ENCODE measurements at regions not wholly inside any gene's neighbourhood (a gene's known extent, or its start where the extent isn't known, plus 50 kb on each side); places are given as distances from the start of the nearest gene placed in this dataset.

- H3K4me1 ChIP-seq (ENCODE audit: insufficient read depth) = no peaks in the 10 kb centered on the region
- no peak for DNase-seq (ENCODE audit: extremely low spot score)
- 89% methylated on average over 6 of the region's 6 CpGs for WGBS
- no peaks in the 10 kb centered on the region for H3K36me3 ChIP-seq (ENCODE audit: insufficient read depth)
- no peak overlapping the region for H3K4me3 ChIP-seq (ENCODE audit: low read depth, low read length)
- H3K27ac ChIP-seq (ENCODE audit: low read depth) = no peak overlapping the region
Observed at GRCh38 chr10:28951484-28951883, 274.2 kb downstream of the BAMBI start.

DNA sequence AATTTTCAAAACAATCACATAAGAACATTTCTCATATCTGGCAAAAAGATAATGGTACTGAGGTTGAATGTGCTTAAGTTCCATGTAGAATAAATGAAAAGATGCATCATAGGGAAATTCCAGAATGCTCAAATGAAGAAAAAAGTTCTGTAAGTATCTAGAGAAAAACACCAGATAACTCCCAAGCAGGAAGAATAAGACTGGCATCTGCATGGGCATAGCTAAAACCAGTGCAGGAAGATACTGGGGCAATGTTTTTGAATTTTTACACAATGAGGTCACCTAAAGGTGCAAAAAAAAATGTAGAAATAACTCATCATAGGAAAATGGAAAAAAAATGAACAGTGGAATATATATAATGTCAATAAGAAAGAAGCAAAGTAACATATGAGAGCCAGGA, 275.2 kb downstream of the BAMBI start:
- no peak overlapping the region for H3K4me3 ChIP-seq (ENCODE audit: low read depth, low read length)
- H3K36me3 ChIP-seq (ENCODE audit: insufficient read depth) = no peaks in the 10 kb centered on the region
- H3K4me1 ChIP-seq (ENCODE audit: insufficient read depth) = no peaks in the 10 kb centered on the region
- no peak for DNase-seq (ENCODE audit: extremely low spot score)
- no peak overlapping the region for H3K27ac ChIP-seq (ENCODE audit: low read depth)

DNA sequence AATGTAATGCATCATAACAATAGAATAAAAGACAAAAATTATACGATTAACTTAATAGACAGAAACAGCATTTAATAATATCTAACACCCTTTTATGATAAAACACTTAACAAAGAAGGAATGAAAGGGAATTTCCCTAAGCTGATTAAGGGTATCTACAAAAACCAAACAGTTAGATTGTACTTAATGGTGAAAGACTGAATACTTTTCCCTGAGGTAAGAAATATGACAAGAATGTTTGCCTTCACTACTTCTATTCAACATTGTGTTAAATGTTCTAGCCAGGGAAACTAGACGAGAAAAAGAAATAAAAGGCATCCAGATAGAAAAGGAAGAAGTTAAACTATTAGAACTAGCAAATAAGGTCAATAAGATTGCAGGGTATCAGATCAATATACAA, 276.9 kb downstream of the BAMBI start:
- no peaks in the 10 kb centered on the region for H3K4me1 ChIP-seq (ENCODE audit: insufficient read depth)
- DNase-seq (ENCODE audit: extremely low spot score) = no peak
- no peaks in the 10 kb centered on the region for H3K36me3 ChIP-seq (ENCODE audit: insufficient read depth)
- WGBS = 70% methylated on average over 2 of the region's 2 CpGs
- no peak overlapping the region for H3K27ac ChIP-seq (ENCODE audit: low read depth)
- no peak overlapping the region for H3K4me3 ChIP-seq (ENCODE audit: low read depth, low read length)

- Histone ChIP-seq H3K27ac (ENCODE audit: low read depth) (no peak overlapping the region), H3K4me3 (ENCODE audit: low read depth, low read length) (no peak overlapping the region), H3K4me1 (ENCODE audit: insufficient read depth) (no peaks in the 10 kb centered on the region), H3K36me3 (ENCODE audit: insufficient read depth) (no peaks in the 10 kb centered on the region)
- no peak for DNase-seq (ENCODE audit: extremely low spot score)
Observed at GRCh38 chr10:28958468-28958867, 281.1 kb downstream of the BAMBI start.

- no peaks in the 10 kb centered on the region for H3K36me3 ChIP-seq (ENCODE audit: insufficient read depth)
- no peaks in the 10 kb centered on the region for H3K4me1 ChIP-seq (ENCODE audit: insufficient read depth)
- DNase-seq (ENCODE audit: extremely low spot score) = no peak
- 92% methylated on average over 7 of the region's 7 CpGs for WGBS
- no peak overlapping the region for H3K27ac ChIP-seq (ENCODE audit: low read depth)
- no peak overlapping the region for H3K4me3 ChIP-seq (ENCODE audit: low read depth, low read length)
Observed at GRCh38 chr10:28959850-28960501, 282.7 kb downstream of the BAMBI start.

DNA sequence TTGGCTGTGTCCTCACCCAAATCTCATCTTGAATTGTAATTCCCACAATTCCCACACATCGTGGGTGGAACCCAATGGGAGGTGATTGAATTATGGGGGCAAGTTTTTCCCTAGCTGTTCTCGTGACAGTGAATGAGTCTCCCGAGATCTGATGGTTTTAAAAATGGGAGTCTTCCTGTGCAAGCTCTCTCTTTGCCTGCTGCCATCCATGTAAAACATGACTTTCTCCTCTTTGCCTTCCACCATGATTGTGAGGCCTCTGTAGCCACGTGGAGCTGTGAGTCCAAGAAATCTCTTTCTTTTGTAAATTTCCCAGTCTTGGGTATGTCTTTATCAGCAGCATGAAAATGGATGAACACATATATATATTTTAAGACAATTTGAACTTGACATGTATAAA, 285.4 kb downstream of the BAMBI start:
- WGBS = 93% methylated on average over 4 of the region's 4 CpGs
- Histone ChIP-seq H3K4me3 (ENCODE audit: low read depth, low read length) (no peak overlapping the region), H3K36me3 (ENCODE audit: insufficient read depth) (no peaks in the 10 kb centered on the region), H3K27ac (ENCODE audit: low read depth) (no peak overlapping the region), H3K4me1 (ENCODE audit: insufficient read depth) (no peaks in the 10 kb centered on the region)
- DNase-seq (ENCODE audit: extremely low spot score) = no peak

GRCh38 chr10:28963539-28964221, 286.4 kb downstream of the BAMBI start:
- H3K4me1 ChIP-seq (ENCODE audit: insufficient read depth) = no peaks in the 10 kb centered on the region
- 93% methylated on average over 5 of the region's 5 CpGs for WGBS
- H3K4me3 ChIP-seq (ENCODE audit: low read depth, low read length) = no peak overlapping the region

DNA sequence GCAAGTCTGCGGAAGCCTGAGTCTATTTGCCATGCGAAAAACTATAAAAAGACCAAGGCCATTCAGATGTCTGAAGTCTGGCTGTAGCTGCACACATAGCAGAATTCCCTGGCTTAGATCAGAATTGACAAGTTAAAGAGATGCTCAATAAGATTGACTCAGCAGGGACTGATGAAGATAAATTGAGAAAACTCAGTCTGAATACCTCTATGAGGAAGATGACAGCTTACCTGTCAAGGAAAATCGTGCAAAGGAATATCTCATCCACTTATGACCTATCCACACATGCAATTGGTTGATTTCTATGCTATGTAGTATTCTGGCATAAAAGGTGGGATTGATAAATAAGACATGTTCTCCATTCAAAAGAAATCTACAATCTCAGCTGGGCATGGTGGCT, 288.6 kb downstream of the BAMBI start:
- no peaks in the 10 kb centered on the region for H3K4me1 ChIP-seq (ENCODE audit: insufficient read depth)
- 96% methylated on average over 3 of the region's 3 CpGs for WGBS
- H3K36me3 ChIP-seq (ENCODE audit: insufficient read depth) = no peaks in the 10 kb centered on the region
- H3K27ac ChIP-seq (ENCODE audit: low read depth) = no peak overlapping the region
- H3K4me3 ChIP-seq (ENCODE audit: low read depth, low read length) = no peak overlapping the region
- no peak for DNase-seq (ENCODE audit: extremely low spot score)

More at GRCh38 chr10:28963539-28964221, 286.4 kb downstream of the BAMBI start:
- Histone ChIP-seq H3K36me3 (ENCODE audit: insufficient read depth) (no peaks in the 10 kb centered on the region), H3K27ac (ENCODE audit: low read depth) (no peak overlapping the region)
- DNase-seq (ENCODE audit: extremely low spot score) = no peak

- no peak overlapping the region for H3K4me3 ChIP-seq (ENCODE audit: low read depth, low read length)
- no peak for DNase-seq (ENCODE audit: extremely low spot score)
- H3K4me1 ChIP-seq (ENCODE audit: insufficient read depth) = no peaks in the 10 kb centered on the region
- no peak overlapping the region for H3K27ac ChIP-seq (ENCODE audit: low read depth)
- 89% methylated on average over 2 of the region's 2 CpGs for WGBS
- H3K36me3 ChIP-seq (ENCODE audit: insufficient read depth) = no peaks in the 10 kb centered on the region
Observed at GRCh38 chr10:28967031-28967430, 289.7 kb downstream of the BAMBI start.

DNA sequence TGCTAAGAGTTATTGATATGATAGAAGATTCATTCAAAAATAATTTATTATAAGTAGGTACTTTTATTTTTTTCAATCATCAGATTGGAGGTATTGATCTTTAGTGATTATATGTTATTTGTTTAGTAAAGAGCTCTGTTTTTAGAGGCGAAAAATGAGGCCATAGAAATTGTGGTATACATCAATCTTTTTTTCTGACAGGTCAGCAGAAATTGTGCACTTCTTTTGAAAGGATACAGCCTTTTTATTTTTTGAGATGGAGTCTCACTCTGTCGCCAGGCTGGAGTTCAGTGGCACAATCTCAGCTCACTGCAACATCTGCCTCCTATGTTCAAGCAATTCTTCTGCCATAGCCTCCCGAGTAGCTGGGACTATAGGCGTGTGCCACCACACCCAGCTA, 292.1 kb downstream of the BAMBI start:
- WGBS = 83% methylated on average over 4 of the region's 4 CpGs
- no peak overlapping the region for H3K4me3 ChIP-seq (ENCODE audit: low read depth, low read length)
- no peak overlapping the region for H3K27ac ChIP-seq (ENCODE audit: low read depth)
- DNase-seq (ENCODE audit: extremely low spot score) = no peak
- H3K36me3 ChIP-seq (ENCODE audit: insufficient read depth) = no peaks in the 10 kb centered on the region
- no peaks in the 10 kb centered on the region for H3K4me1 ChIP-seq (ENCODE audit: insufficient read depth)

GRCh38 chr10:28970231-28970630, 292.9 kb downstream of the BAMBI start:
- no peak for DNase-seq (ENCODE audit: extremely low spot score)
- H3K4me1 ChIP-seq (ENCODE audit: insufficient read depth) = no peaks in the 10 kb centered on the region
- 87% methylated on average over 6 of the region's 6 CpGs for WGBS
- no peak overlapping the region for H3K4me3 ChIP-seq (ENCODE audit: low read depth, low read length)
- no peak overlapping the region for H3K27ac ChIP-seq (ENCODE audit: low read depth)
- no peaks in the 10 kb centered on the region for H3K36me3 ChIP-seq (ENCODE audit: insufficient read depth)

GRCh38 chr10:28971255-28971654, 293.9 kb downstream of the BAMBI start:
- Histone ChIP-seq H3K4me1 (ENCODE audit: insufficient read depth) (no peaks in the 10 kb centered on the region), H3K4me3 (ENCODE audit: low read depth, low read length) (no peak overlapping the region), H3K36me3 (ENCODE audit: insufficient read depth) (no peaks in the 10 kb centered on the region), H3K27ac (ENCODE audit: low read depth) (no peak overlapping the region)
- DNase-seq (ENCODE audit: extremely low spot score) = no peak
- WGBS = 84% methylated on average over 6 of the region's 6 CpGs

DNA sequence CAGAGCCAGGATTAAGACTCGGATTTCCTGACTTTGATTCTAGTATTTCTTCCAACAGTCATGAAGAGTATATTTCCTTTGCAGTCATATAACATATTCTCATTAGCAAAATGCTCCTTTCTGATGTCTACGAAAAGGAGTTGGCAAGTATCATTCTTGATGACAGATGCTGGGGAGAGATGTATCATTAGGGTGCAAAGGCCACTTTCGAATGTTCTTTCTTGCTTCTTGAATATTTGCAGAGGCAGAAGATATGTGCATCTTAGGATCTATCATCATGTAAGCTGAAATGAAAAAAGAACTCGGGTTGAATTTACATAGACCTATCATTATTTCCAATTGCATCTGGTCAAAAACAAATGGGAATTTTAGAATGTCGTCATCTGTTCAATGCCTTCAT, 294.4 kb downstream of the BAMBI start:
- no peak overlapping the region for H3K27ac ChIP-seq (ENCODE audit: low read depth)
- no peak for DNase-seq (ENCODE audit: extremely low spot score)
- WGBS = 89% methylated on average over 5 of the region's 5 CpGs
- no peak overlapping the region for H3K4me3 ChIP-seq (ENCODE audit: low read depth, low read length)
- no peaks in the 10 kb centered on the region for H3K36me3 ChIP-seq (ENCODE audit: insufficient read depth)
- H3K4me1 ChIP-seq (ENCODE audit: insufficient read depth) = no peaks in the 10 kb centered on the region

DNA sequence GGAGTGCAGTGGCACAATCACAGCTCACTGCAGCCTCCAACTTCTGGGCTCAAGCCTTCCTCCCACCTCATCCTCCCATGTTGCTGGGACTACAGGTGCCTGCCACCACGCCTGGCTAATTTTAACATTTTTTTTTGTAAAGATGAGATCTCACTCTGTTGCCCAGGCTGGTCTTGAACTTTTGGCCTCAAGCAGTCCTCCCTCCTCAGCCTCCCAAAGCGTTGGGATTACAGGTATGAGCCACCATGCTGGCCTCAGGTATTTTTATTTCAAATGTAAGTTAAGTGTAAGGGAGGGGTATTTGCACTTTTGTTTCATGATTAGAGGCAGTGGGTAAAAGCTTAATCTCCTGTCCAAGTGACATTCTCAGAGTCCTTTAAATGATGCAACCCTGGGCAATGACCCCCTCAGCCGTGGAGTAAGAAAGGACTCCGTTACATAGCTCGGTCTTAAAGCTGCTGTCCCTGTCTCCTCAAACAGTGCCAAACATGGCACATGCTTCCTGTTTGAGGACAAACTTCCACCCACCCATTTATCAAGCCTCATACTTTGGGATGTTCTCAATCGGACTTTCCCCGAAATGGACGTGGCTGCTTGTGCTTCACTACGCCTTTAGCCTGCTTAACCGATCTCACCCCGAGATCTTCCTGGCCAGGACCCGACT, 296.1 kb downstream of the BAMBI start:
- WGBS = 87% methylated on average over 12 of the region's 12 CpGs
- DNase-seq (ENCODE audit: extremely low spot score) = no peak
- no peak overlapping the region for H3K27ac ChIP-seq (ENCODE audit: low read depth)

More for the DNA sequence above, 296.1 kb downstream of the BAMBI start:
- H3K4me3 ChIP-seq (ENCODE audit: low read depth, low read length) = no peak overlapping the region
- H3K36me3 ChIP-seq (ENCODE audit: insufficient read depth) = no peaks in the 10 kb centered on the region
- no peaks in the 10 kb centered on the region for H3K4me1 ChIP-seq (ENCODE audit: insufficient read depth)

Data from urinary bladder (tissue), 3 donors.